ENCODE measurements at regions not wholly inside any gene's neighbourhood (a gene's known extent, or its start where the extent isn't known, plus 50 kb on each side); places are given as distances from the start of the nearest gene placed in this dataset.

DNA sequence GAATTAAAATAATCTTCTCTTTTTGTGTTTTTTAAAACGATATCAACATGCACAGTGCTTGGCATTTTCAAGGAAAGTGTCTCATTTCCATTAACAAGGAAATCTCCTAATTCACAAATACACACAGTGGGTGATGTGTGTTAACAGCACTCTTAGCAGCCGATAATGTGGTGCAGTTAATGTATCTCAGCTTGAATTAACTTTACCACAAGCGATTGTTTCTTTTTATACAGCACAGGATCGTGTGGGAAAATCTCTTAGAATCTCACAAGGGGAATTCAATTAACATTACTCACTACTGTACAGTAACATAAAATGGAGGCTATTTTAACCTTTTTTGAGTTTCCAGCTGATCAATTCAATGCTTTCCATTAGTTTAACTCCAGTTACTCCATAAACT is 1841.9 kb downstream of the STIM2 start:
- no peak for DNase-seq (ENCODE audit: extremely low read depth, low read depth, low spot score)

DNA sequence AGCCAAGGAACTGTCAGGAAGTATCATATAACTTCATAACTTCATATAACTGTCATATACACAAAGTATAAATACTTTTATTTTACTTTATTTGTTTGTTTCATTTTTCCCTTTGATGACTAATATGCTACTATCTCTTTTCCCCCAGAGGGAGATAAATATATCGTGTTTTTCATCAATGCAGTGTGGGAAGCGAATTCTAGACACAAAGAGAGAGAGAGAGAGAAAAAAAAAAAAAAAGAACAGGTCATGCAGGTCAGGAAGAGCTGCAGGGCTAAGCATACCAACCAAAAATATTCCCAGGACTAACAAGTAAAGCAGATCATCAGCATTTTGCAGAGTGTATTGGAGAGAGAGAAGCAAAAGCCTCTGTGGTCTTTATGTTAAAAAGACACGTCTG is 1849.2 kb downstream of the STIM2 start:
- no peak for DNase-seq (ENCODE audit: extremely low read depth, low read depth, low spot score)

GRCh38 chr4:28723371-28723770 is 1862.7 kb downstream of the STIM2 start:
- no peak for DNase-seq (ENCODE audit: extremely low read depth, low read depth, low spot score)

- no peak for DNase-seq (ENCODE audit: extremely low read depth, low read depth, low spot score)
Measured at GRCh38 chr4:28724239-28724638, 1863.6 kb downstream of the STIM2 start.

GRCh38 chr4:28730304-28730703 is 1869.7 kb downstream of the STIM2 start:
- DNase-seq (ENCODE audit: extremely low read depth, low read depth, low spot score) = no peak

GRCh38 chr4:28744066-28744465 is 1883.4 kb downstream of the STIM2 start:
- no peak for DNase-seq (ENCODE audit: extremely low read depth, low read depth, low spot score)

GRCh38 chr4:28754376-28754775 is 1893.7 kb downstream of the STIM2 start:
- no peak for DNase-seq (ENCODE audit: extremely low read depth, low read depth, low spot score)

- DNase-seq (ENCODE audit: extremely low read depth, low read depth, low spot score) = no peak
Measured at GRCh38 chr4:28755081-28755480, 1894.4 kb downstream of the STIM2 start.

- DNase-seq (ENCODE audit: extremely low read depth, low read depth, low spot score) = no peak
Measured at GRCh38 chr4:28759064-28759463, 1898.4 kb downstream of the STIM2 start.

- DNase-seq (ENCODE audit: extremely low read depth, low read depth, low spot score) = no peak
Measured at GRCh38 chr4:28760003-28760402, 1899.4 kb downstream of the STIM2 start.

GRCh38 chr4:28772066-28772465 is 1911.4 kb downstream of the STIM2 start:
- DNase-seq (ENCODE audit: extremely low read depth, low read depth, low spot score) = no peak

- no peak for DNase-seq (ENCODE audit: extremely low read depth, low read depth, low spot score)
Measured at GRCh38 chr4:28772788-28773187, 1912.1 kb downstream of the STIM2 start.

- DNase-seq (ENCODE audit: extremely low read depth, low read depth, low spot score) = no peak
Measured at GRCh38 chr4:28774344-28774743, 1913.7 kb downstream of the STIM2 start.

DNA sequence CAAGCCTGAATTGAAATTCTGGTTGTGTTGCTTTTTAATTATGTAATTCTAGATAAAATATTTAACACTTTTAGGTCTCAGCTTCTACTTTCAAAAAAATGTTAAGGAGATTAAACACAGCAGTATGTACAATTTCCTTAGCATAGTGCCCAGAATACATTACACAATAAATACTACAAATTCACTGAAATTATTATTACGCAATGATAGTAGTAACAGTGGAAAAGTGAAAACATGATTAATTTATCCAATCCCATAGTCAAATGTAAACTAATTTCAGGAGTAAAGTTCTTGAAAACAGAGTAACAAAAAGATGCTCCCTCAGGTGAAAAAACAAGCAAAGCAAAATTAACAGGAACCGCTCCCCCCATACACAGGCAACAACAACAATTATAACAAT is 1915.4 kb downstream of the STIM2 start:
- DNase-seq (ENCODE audit: extremely low read depth, low read depth, low spot score) = no peak

GRCh38 chr4:28784188-28784587 is 1923.5 kb downstream of the STIM2 start:
- DNase-seq (ENCODE audit: extremely low read depth, low read depth, low spot score) = no peak

- no peak for DNase-seq (ENCODE audit: extremely low read depth, low read depth, low spot score)
Measured at GRCh38 chr4:28787947-28788346, 1927.3 kb downstream of the STIM2 start.

DNA sequence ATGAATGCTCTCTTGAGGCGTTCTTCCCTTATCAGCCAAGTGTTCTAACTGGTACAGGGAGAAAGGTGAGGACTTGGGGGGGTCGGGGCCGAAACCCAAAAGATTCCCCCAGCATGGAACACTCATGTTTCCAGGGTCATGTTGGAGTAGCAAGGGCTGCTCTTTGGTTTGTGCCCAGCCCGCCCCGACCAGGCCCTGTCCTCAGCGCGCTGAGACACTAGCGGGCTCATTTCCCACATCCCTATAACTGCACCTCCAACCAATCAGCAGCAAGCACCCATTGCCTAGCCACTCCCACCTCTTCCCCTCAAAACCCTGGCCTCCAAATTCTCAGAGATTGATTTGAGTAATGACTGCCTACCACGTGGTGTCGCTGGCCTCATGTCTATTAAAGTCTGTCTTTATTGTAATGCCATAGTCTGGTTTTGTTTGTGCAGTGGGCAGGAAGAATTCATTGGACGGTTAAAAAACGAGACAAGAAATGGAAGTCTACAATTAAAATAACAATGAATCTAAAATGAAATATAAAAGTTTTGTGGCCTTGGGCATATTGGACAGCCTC is 1928.4 kb downstream of the STIM2 start:
- DNase-seq (ENCODE audit: extremely low read depth, low read depth, low spot score) = no peak

- no peak for DNase-seq (ENCODE audit: extremely low read depth, low read depth, low spot score)
Measured at GRCh38 chr4:28792917-28793597, 1927.1 kb upstream of the PCDH7 start.

DNA sequence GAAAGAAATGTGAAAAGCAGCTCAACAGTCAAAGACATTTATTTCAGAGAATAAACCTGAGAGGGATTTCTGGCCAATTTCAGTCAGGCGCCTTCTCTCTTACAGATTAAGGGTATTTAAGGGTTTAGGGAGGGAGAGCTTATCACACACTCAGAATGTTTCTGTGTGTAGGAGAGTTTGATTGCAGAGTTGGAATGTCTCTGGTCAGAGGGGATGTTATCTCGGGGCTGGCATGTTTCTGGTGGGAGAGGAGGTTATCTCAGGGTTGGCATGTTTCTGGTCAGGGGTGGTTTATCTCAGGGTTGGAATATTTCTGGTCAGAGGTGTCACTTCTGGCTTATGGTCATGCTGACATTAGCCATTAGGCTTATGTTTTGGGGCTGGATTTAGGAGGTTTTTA is 1920.5 kb upstream of the PCDH7 start:
- no peak for DNase-seq (ENCODE audit: extremely low read depth, low read depth, low spot score)

- DNase-seq (ENCODE audit: extremely low read depth, low read depth, low spot score) = no peak
Measured at GRCh38 chr4:28811025-28811424, 1909.1 kb upstream of the PCDH7 start.

DNA sequence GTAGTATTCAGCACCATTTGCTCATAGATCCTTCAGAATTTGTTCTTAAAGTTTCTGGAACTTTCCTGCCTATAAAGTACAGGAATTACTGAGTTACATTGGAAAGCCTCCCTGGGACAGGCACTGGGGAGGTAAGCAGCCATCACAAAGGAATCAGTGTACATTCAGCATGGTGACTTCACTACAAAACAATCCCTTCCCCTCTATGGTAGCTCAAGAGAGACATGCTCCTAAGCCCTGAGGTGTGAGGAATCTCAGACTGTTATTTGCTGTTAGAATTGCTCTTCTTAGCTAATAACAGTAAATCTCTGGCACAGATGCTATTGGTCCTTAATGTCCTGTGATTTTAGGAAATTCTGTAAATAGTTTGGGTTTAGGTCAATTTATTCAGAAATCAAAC is 1898.0 kb upstream of the PCDH7 start:
- no peak for DNase-seq (ENCODE audit: extremely low read depth, low read depth, low spot score)

DNA sequence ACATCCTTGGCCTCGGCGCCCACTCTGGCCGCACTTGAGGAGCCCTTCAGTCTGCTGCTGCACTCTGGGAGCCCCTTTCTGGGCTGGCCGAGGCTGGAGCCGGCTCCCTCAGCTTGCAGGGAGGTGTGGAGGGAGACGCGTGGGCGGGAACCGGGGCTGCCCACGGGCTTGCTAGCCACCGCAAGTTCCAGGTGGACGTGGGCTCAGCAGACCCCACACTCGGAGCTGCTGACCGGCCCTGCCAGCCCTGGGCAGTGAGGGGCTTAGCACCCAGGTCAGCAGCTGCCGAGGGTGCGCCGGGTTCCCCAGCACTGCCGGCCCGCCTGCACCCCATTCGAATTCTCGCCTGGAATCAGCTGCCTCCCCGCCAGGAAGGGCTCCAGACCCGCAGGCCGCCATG is 1892.3 kb upstream of the PCDH7 start:
- no peak for DNase-seq (ENCODE audit: extremely low read depth, low read depth, low spot score)

DNA sequence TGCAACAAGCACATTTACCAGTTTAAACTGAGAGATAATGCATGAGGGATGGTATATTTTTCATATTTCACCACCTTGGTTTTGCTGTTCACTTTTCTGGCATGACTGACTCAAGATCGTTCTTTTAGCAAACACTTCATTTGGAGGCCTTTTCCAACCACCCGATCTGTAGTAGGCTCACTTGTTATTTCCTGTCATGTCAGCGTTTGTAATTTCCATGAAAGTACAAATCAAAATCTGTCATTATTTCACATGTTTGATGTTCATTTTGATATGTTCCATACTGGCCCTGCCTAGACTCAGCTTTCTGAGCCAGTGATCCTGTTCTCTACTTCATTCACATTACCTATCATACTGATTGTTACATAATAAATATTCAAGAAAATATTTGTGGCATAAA is 1888.3 kb upstream of the PCDH7 start:
- no peak for DNase-seq (ENCODE audit: extremely low read depth, low read depth, low spot score)

Data from glomerular endothelial cell (primary cell).